NK-92 treated with Interleukin-12 subunit alpha and Interleukin-12 subunit beta, amount 100 ng/mL, for 24 hours (cell line): ENCODE measurements at regions not wholly inside any gene's neighbourhood (a gene's known extent, or its start where the extent isn't known, plus 50 kb on each side); places are given as distances from the start of the nearest gene placed in this dataset.

Experiments
- DNase-seq: peaks from one replicate; lab custom pipeline; 2025; lab: John Stamatoyannopoulos, UW

GRCh38 chr19:34118879-34119748, 53.2 kb upstream of the LSM14A start:
- no peak for DNase-seq

GRCh38 chr19:34120141-34120540, 52.2 kb upstream of the LSM14A start:
- DNase-seq: no peak

DNA sequence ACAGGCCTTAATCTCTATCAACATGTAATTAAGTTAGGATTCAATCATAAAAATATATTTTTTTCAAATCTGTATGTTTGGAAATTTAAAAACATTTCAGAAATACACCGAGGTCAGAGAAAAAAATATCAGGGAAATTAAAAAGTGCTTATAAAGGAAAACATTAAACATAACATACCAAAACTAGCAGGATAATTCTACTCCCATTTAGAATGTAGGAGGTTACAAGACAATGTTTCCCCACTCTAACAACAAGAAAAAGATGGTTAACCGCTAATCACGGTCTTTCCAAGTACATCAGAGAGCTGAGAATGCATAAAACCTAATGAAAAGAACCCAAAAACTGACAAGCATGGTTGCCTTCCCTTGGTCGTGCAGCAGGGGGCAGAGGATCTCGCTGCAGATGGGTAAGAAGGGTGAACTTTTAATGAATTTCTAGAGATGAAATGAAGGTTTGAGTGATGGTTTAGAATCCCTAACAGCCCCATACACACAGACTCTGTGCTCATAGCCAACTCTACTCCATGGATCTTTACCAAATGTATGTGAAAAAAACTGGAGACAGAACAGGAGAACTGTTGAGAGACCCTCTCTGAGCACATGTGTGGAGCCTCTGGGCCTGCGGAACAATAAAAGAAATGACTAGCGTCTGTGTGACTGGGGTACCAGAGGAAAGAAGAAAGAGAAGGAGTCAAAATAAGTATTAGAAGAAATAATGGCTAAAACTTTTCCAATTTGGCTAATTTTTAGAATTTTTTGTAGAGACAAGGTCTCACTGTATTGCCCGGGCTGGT, 51.3 kb upstream of the LSM14A start:
- no peak for DNase-seq
